TTC549 (cell line): ENCODE measurements at regions not wholly inside any gene's neighbourhood (a gene's known extent, or its start where the extent isn't known, plus 50 kb on each side); places are given as distances from the start of the nearest gene placed in this dataset.

Source experiments
- FAIRE-seq: peaks from 2 replicates; lab custom pipeline; 2012; peaks lifted over from hg19 to GRCh38; lab: Jason Lieb, UNC

GRCh38 chr5:60183881-60184280 lies 290.4 kb upstream of the PDE4D start:
- FAIRE-seq = no peak

DNA sequence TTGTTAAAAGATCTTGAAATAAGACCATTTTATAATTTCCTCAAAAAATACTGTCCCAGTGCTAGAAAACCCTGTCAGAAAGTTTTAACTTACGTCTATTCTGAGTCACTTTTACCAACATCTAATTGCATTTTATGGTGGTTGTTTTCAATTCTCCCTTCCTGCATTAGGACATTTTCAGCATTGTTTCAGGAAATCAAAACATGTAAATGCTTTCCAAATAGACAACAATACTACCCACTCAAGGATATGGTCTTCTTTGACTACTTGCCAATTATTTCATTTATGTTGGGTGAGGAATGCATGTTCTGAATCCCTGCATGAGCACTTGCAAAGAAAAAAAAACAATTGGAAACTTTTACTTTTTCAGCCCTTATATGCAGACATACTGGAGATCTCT lies 284.6 kb upstream of the PDE4D start:
- FAIRE-seq = no peak

DNA sequence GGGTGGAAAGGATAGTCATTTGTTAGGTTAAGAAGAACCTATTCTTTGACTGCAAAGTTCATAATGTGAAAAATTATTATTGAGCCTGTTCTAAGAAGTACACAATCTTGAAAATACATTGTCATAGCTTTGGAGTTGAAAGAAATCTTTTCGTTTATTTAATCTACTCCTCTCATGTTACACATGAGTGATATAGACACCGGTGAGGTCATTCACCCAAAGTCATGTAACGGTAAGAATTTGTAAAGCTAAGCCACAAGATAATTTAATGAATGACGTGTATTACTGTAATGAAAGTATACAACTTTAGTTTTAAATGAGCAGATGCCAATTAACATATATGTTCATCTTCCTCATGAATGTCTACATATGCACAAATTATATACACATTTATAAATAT lies 284.1 kb upstream of the PDE4D start:
- FAIRE-seq = no peak

DNA sequence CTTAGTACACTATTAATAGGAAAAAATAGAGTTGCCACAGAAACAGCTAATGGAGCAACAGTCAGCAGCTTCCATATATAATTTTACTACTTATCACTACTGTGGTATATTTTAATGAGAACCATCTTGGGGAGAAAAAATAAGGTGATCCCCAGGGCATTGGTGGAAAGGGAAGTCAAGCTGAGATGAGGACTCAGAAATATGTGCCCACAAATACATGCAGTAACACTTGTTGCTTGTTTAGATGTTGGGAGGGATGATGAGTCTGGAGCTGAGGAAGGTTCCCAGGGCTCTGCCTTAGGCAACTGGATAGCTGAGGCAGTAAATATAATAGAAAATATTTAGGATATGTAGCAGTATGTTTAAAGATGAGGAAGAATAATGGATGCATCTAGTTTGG lies 280.1 kb upstream of the PDE4D start:
- FAIRE-seq = no peak

DNA sequence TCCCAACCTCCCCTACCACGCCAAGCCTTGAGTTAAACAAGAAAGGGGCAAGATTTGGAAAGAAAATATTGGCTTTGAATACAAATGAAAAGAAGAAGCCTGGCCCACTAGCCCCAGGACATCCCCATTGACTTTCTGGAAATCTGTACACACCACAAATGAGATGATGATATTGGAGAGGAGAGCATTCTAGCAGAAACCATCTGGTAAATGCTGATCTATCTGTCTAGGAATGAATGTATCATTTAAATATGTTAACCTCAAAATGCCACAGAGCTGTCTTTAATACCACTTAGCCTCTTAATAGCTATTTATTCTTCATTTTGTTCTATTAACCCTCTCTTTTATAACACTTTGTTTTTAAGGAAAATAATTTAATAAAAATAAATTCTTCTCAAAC lies 270.2 kb upstream of the PDE4D start:
- FAIRE-seq = no peak

DNA sequence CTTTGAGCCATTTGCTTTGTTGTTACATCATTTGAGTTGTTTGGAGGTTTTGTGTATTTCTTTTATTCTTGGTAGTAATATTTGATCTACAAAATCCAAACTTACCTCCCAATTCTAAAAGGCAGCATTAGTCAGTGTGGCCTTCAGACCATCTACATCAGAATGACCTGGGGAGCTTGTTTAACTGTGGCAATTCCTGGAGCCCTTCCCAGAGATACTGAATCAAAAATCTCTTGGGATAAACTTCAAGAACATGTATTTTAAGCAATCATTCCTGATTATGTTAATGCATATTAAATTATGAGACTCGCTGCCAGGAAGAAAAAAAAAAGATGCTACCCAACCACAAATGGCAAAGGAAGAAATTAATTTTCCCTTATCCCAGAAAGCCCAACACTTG lies 268.9 kb upstream of the PDE4D start:
- no peak for FAIRE-seq

DNA sequence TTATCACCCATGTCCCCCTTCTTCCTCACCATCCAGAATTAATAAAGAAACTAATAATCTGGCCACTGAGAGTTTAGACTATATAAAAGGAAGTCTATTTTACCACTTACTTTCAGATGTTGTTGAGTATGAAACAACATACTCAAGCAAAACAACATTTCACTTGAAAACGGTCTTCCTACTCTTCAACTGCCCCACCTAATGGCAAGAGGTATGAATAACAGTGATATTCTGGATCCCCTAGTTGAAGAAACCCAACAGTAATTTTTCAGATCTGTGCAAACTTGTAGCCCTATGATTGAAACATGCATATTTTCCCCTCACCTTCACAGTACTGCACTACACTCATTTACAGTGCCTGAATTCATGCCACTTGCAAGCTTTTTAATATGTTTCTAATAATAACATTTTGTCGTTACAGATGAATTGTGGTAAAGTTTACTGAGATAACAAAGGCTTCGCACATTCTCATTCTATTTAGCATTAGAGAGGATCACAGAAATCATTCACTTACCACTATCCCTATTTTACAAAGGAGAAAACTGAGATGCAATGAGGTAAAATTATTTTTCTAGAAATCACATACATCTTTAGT lies 267.9 kb upstream of the PDE4D start:
- peak; percentile 29 for FAIRE-seq

DNA sequence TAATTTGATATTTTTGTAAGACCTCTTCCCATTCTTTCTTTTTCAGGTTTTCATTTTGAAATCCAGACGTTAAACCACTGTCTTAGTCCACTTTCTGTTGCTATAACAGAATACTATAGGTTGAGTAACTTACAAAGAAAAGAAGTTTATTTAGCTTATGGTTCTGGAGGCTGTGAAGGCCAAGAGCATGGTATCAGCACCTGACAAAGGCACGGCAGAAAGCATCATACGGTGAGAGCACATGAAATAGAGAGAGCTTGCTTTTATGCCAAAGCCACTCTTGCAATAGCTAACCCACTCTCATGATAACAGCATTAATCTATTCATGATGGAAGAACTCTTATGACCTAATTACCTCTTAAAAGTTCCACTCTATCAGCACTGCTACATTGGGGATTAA lies 255.6 kb upstream of the PDE4D start:
- FAIRE-seq = no peak

GRCh38 chr5:60148366-60148765 lies 254.8 kb upstream of the PDE4D start:
- FAIRE-seq = no peak

GRCh38 chr5:60147791-60148190 lies 254.3 kb upstream of the PDE4D start:
- FAIRE-seq = no peak

- FAIRE-seq = no peak
Measured at GRCh38 chr5:60143942-60144549, 250.5 kb upstream of the PDE4D start.

- no peak for FAIRE-seq
Measured at GRCh38 chr5:60141119-60141518, 247.6 kb upstream of the PDE4D start.

- FAIRE-seq = no peak
Measured at GRCh38 chr5:60136841-60137240, 243.3 kb upstream of the PDE4D start.

GRCh38 chr5:60131504-60131903 lies 238.0 kb upstream of the PDE4D start:
- no peak for FAIRE-seq

DNA sequence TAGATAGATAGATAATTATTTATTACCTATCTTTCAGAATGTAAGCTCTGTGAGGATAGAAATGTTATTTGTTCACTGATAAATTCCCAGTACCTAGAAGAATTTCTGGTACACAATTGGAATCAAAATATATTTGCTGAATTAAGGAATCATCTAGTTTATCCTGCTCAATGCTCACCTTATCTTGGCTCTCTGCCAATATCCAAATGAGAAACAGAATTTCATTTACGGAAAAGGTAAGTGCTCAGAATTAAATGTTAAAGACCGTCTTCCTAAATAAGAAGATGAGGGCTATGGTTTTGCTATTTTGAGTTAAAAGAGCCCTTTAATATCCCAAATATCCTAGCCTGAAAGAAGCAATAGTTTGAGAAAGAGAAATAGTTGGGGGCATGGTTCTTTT lies 232.1 kb upstream of the PDE4D start:
- FAIRE-seq = no peak

- no peak for FAIRE-seq
Measured at GRCh38 chr5:60102961-60103693, 209.6 kb upstream of the PDE4D start.

GRCh38 chr5:60101573-60101972 lies 208.0 kb upstream of the PDE4D start:
- no peak for FAIRE-seq

GRCh38 chr5:60092671-60093422 lies 199.3 kb upstream of the PDE4D start:
- no peak for FAIRE-seq

- FAIRE-seq = no peak
Measured at GRCh38 chr5:60086583-60086982, 193.1 kb upstream of the PDE4D start.

DNA sequence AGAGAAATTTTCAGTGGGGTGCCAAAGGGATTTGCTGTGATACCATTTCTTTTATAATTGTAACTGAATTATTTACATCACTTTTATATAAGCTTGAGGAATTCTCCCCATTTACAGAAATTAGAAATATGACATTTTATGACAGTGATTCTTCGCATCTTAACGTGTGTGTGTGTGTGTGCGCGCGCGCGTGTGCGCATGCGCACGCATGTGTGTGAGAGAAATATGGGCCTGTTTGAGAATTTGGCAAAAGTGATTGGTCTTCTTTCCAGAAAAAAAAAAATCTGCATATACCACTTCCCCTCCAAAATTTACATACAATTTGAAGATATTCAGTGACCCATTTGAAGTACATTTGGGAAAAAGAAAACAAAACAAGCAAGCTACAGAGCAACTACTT lies 190.7 kb upstream of the PDE4D start:
- no peak for FAIRE-seq

DNA sequence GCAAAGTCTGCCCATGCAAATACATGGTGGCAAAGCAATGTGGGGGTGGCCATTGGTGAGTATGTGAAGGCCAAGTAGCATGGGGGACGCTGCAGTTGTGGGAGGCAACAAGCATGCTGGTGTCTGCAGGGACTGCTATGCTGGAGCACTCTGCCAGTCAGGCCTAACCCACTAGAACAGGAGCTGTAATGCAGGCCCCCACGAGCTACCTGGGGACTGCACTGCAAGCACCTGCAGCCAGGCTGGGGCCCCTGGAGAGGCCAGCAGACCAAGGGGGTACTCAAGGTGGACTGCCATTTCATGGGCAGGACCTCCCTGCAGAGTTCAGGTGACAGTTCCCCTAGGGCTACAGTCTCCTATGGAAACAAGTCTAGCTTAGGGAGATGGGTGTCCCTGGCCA lies 183.8 kb upstream of the PDE4D start:
- FAIRE-seq = no peak

- FAIRE-seq = no peak
Measured at GRCh38 chr5:60076746-60077145, 183.2 kb upstream of the PDE4D start.

DNA sequence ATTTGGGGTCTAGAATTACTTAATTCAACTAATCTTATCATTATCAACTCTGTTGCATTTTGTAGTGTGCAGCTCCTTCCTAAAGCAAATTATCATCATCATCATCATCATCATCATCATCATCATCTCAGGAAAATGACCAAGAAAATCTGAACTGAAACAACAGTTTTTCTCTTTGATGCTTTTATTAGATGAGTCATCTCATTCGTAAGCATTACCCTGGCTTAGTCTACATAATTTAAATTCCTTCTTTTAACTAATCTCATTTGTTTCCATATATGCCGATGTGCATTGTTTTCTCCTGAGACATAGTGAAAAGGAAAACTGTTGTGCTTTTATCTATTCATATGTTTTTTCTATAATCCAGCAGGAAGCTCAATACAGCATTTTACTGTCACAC lies 173.0 kb upstream of the PDE4D start:
- FAIRE-seq = no peak
